HCT116 (cell line): ENCODE measurements at regions not wholly inside any gene's neighbourhood (a gene's known extent, or its start where the extent isn't known, plus 50 kb on each side); places are given as distances from the start of the nearest gene placed in this dataset.

ENCODE experiments used
- ATAC-seq: fragments of 200-7000 bp; cut with Tn5 transposase; 2 replicates; pipeline ENCODE4 v1.9.1; 2020; ENCODE audit warnings: mild to moderate bottlenecking, moderate library complexity
- BruUV-seq: library from RNA; stranded (reverse); fragments of 400-500 nt; replicated peaks from 2 replicates; lab custom pipeline; 2021; lab: Mats Ljungman, UMichigan
- CTCF ChIA-PET: fragments of 300-600 bp; sonication (Branson Sonifier 250); formaldehyde crosslinking; loops from one replicate; lab custom pipeline; 2021; ENCODE audit warnings: antibody characterized with exemption; lab: Charles Lee
- POLR2A ChIA-PET: fragments of 300-600, 350-600 bp; sonication (Branson Sonifier 250); formaldehyde crosslinking; loops from one replicate; lab custom pipeline; 2021; ENCODE audit warnings: antibody characterized with exemption; lab: Charles Lee
- RAD21 ChIA-PET, 2 experiments: fragments of 300-600 bp; sonication (Branson Sonifier 250); formaldehyde crosslinking; loops; one replicate each; lab custom pipeline; 2023; ENCODE audit warnings: low total read pairs in 2 of 2; ENCODE audit not compliant: uncharacterized antibody in 2 of 2, unreplicated experiment in 2 of 2, low non-redundant PET in 1 of 2; lab: Charles Lee
- DNase-seq: peaks from one replicate; pipeline ENCODE4 v3.0.0-alpha.2; 2010; ENCODE audit warnings: low read depth, low spot score
- H2AFZ ChIP-seq: fragments of 200-600 bp; shearing (Covaris generic), sonication (generic); 2 replicates; pipeline ENCODE4 v1.6.1; 2017; ENCODE audit warnings: low read depth, mixed run types, mixed read lengths, antibody characterized with exemption, low read length; ENCODE audit not compliant: poor library complexity, severe bottlenecking
- H3K27ac ChIP-seq: 2 replicates; pipeline ENCODE4 v1.5.1; 2012; ENCODE audit warnings: low read depth, low read length
- H3K27me3 ChIP-seq: fragments of 200-600 bp; sonication (generic); 2 replicates; pipeline ENCODE4 v1.6.1; 2016; ENCODE audit warnings: mixed run types, low read length, mixed read lengths; ENCODE audit not compliant: insufficient read depth
- H3K36me3 ChIP-seq, 2 experiments: fragments of 200-500 bp in 1 of 2; fragments of 200-600 bp in 1 of 2; sonication (Bioruptor generic) in 1 of 2; sonication (generic) in 1 of 2; 2 replicates each; pipeline versions ENCODE4 v1.5.1 to v1.6.1; 2014 to 2016; ENCODE audit warnings: low read length in 2 of 2, inconsistent platforms in 1 of 2, mixed read lengths in 1 of 2, mixed run types in 1 of 2; ENCODE audit not compliant: insufficient read depth in 2 of 2, control insufficient read depth in 1 of 2
- H3K4me1 ChIP-seq, 2 experiments: fragments of 200-600 bp in 1 of 2; sonication (generic) in 1 of 2; 2 replicates each; pipeline versions ENCODE4 v1.5.1 to v1.6.1; 2012 to 2017; ENCODE audit warnings: low read length in 2 of 2, inconsistent platforms in 1 of 2, mild to moderate bottlenecking in 1 of 2, mixed read lengths in 1 of 2, mixed run types in 1 of 2, moderate library complexity in 1 of 2; ENCODE audit not compliant: insufficient read depth in 2 of 2, control insufficient read depth in 1 of 2
- H3K4me2 ChIP-seq: fragments of 200-600 bp; sonication (generic); 2 replicates; pipeline ENCODE4 v1.6.1; 2017; ENCODE audit warnings: mixed run types, low read length, mixed read lengths
- H3K4me3 ChIP-seq, 2 experiments: fragments of 200-600 bp in 1 of 2; sonication (generic) in 1 of 2; replicated peaks in 1 of 2; 2 replicates each; pipeline ENCODE4 v1.5.1; 2011 to 2016; ENCODE audit warnings: low read length in 2 of 2, control low read depth in 1 of 2, low read depth in 1 of 2, mild to moderate bottlenecking in 1 of 2, mixed read lengths in 1 of 2, mixed run types in 1 of 2
- H3K79me2 ChIP-seq: fragments of 200-600 bp; sonication (generic); 2 replicates; pipeline ENCODE4 v1.6.1; 2017; ENCODE audit warnings: mild to moderate bottlenecking, mixed run types, low read length, moderate library complexity, mixed read lengths; ENCODE audit not compliant: insufficient read depth
- H3K9ac ChIP-seq: fragments of 200-600 bp; sonication (generic); 2 replicates; pipeline ENCODE4 v1.6.1; 2016; ENCODE audit warnings: low read length, mixed read lengths
- H3K9me2 ChIP-seq: fragments of 200-600 bp; sonication (generic), shearing (Covaris generic); 2 replicates; pipeline ENCODE4 v1.6.1; 2017; ENCODE audit warnings: mixed run types, mild to moderate bottlenecking, moderate library complexity; ENCODE audit not compliant: insufficient read depth
- H3K9me3 ChIP-seq, 2 experiments: fragments of 200-500 bp in 1 of 2; fragments of 200-600 bp in 1 of 2; sonication (Bioruptor generic) in 1 of 2; sonication (generic) in 1 of 2; 2 replicates each; pipeline ENCODE4 v1.6.1; 2014 to 2017; ENCODE audit warnings: low read length in 2 of 2, mixed read lengths in 2 of 2, inconsistent platforms in 1 of 2, low read depth in 1 of 2, mild to moderate bottlenecking in 1 of 2, mixed run types in 1 of 2, moderate library complexity in 1 of 2; ENCODE audit not compliant: control insufficient read depth in 1 of 2, insufficient read depth in 1 of 2
- H4K20me1 ChIP-seq: fragments of 200-600 bp; sonication (generic), shearing (Covaris generic); 2 replicates; pipeline ENCODE4 v1.6.1; 2017; ENCODE audit warnings: mixed run types, mild to moderate bottlenecking, moderate library complexity; ENCODE audit not compliant: insufficient read depth
- CBX3 ChIP-seq: IDR thresholded peaks from 2 replicates; pipeline ENCODE4 v1.6.1; 2012; ENCODE audit warnings: low read depth
- CTCF ChIP-seq, 3 experiments: fragments of 200-600 bp in 1 of 3; sonication (generic) in 1 of 3; IDR thresholded peaks in 2 of 3; conservative IDR thresholded peaks in 1 of 3; 2 replicates each; pipeline ENCODE4 v1.5.1; 2012 to 2017; ENCODE audit warnings: low read depth in 2 of 3, low read length in 2 of 3, antibody characterized with exemption in 1 of 3, borderline replicate concordance in 1 of 3, control low read depth in 1 of 3, mild to moderate bottlenecking in 1 of 3, mixed read lengths in 1 of 3, mixed run types in 1 of 3, moderate library complexity in 1 of 3; ENCODE audit not compliant: insufficient read depth in 1 of 3
- EGR1 ChIP-seq: IDR thresholded peaks from 2 replicates; pipeline ENCODE4 v1.6.1; 2012; ENCODE audit warnings: low read depth
- ELF1 ChIP-seq: IDR thresholded peaks from 2 replicates; pipeline ENCODE4 v1.6.1; 2012; ENCODE audit warnings: low read depth, borderline replicate concordance
- EZH2 ChIP-seq: fragments of 200-600 bp; sonication (generic); IDR thresholded peaks from 2 replicates; pipeline ENCODE4 v1.6.1; 2017; ENCODE audit warnings: antibody characterized with exemption, mixed run types
- EZH2phosphoT487 ChIP-seq: fragments of 200-600 bp; IDR thresholded peaks from 2 replicates; pipeline ENCODE4 v1.6.1; 2018; ENCODE audit warnings: antibody characterized with exemption, borderline replicate concordance
- FOSL1 ChIP-seq: IDR thresholded peaks from 2 replicates; pipeline ENCODE4 v1.6.1; 2012; ENCODE audit warnings: low read depth
- JUND ChIP-seq: IDR thresholded peaks from 2 replicates; pipeline ENCODE4 v1.6.1; 2012
- POLR2A ChIP-seq: IDR thresholded peaks from 2 replicates; pipeline ENCODE4 v1.7.0; 2011; ENCODE audit warnings: borderline replicate concordance; ENCODE audit not compliant: insufficient read depth, insufficient read length; ENCODE audit errors: extremely low read depth
- POLR2AphosphoS5 ChIP-seq: IDR thresholded peaks from 2 replicates; pipeline ENCODE4 v1.6.1; 2011; ENCODE audit warnings: mild to moderate bottlenecking, low read depth, low read length, moderate library complexity
- RAD21 ChIP-seq: IDR thresholded peaks from 2 replicates; pipeline ENCODE4 v1.6.1; 2012; ENCODE audit warnings: low read depth, mild to moderate bottlenecking
- REST ChIP-seq: IDR thresholded peaks from 2 replicates; pipeline ENCODE4 v1.6.1; 2012; ENCODE audit warnings: low read depth
- SIN3A ChIP-seq: IDR thresholded peaks from 2 replicates; pipeline ENCODE4 v1.6.1; 2012; ENCODE audit warnings: low read depth
- SP1 ChIP-seq: IDR thresholded peaks from 2 replicates; pipeline ENCODE4 v1.6.1; 2012; ENCODE audit warnings: low read depth
- SRF ChIP-seq: IDR thresholded peaks from 2 replicates; pipeline ENCODE4 v1.6.1; 2012; ENCODE audit warnings: low read depth
- TCF7L2 ChIP-seq: IDR thresholded peaks from 2 replicates; pipeline ENCODE4 v1.7.0; 2011; ENCODE audit warnings: borderline replicate concordance, inconsistent platforms; ENCODE audit not compliant: insufficient read depth, insufficient read length; ENCODE audit errors: extremely low read depth
- ZFX ChIP-seq: fragments of 450-650 bp; IDR thresholded peaks from 2 replicates; pipeline ENCODE4 v1.6.1; 2017
- ZNF274 ChIP-seq: fragments of 200-500 bp; sonication (Bioruptor generic); IDR thresholded peaks from 2 replicates; pipeline ENCODE4 v1.6.1; 2014; ENCODE audit warnings: mild to moderate bottlenecking, low read depth, low read length, inconsistent platforms
- intact Hi-C: fragments of 100-400 bp; cut with micrococcal nuclease; formaldehyde crosslinking; loops from 2 replicates; pipeline ENCODE4 v1.10.0; 2022

GRCh38 chr19:28397800-28398199 is 815.2 kb downstream of the UQCRFS1 start:
- Histone ChIP-seq H2AFZ (no peak overlapping the region), H3K79me2 (no peaks in the 10 kb centered on the region), H3K4me1 (no peaks in the 10 kb centered on the region), H3K36me3 (no peaks in the 10 kb centered on the region), H3K27ac (no peak overlapping the region), H4K20me1 (no peaks in the 10 kb centered on the region), H3K4me3 (no peak overlapping the region), H3K9me2 (no peaks in the 10 kb centered on the region), H3K4me2 (no peak overlapping the region), H3K27me3 (no peaks in the 10 kb centered on the region)
- ChIA-PET POLR2A (no interaction called here), CTCF (no interaction called here), RAD21 (no interaction called here)
- ATAC-seq (no peak), DNase-seq (no peak)
- intact Hi-C loops, result no loop called here
- TF ChIP-seq RAD21 (no peak), CTCF (IDR thresholded peaks at IDR 0.05 in 2 of 3, conservative IDR thresholded peaks at IDR 0.05 in 1 of 3; ENCODE audit: borderline replicate concordance in 1 of 3, insufficient read depth in 1 of 3, low read depth in 2 of 3, low read length in 2 of 3) (no peak), POLR2A (no peak), CBX3 (no peak), EZH2 (no peak), FOSL1 (no peak), SIN3A (no peak), EGR1 (no peak), ZFX (no peak), ELF1 (no peak)
- TF ChIP-seq, all 23 proteins: peak for 0
- no peak overlapping the region for H3K9ac ChIP-seq
- BruUV-seq, result no TSS peak
- H3K9me3 ChIP-seq, result peaks cover 9 to 15% of the 10 kb centered on the region in 2 experiments; a peak in 2 of 4 replicates

- BruUV-seq, result no TSS peak
- no peaks in the 10 kb centered on the region for H3K79me2 ChIP-seq
- no peak overlapping the region for H3K9ac ChIP-seq
- intact Hi-C loops, result no loop called here
- POLR2A ChIA-PET, result no interaction called here
- no peaks in the 10 kb centered on the region for H3K9me2 ChIP-seq
- no peak overlapping the region for H3K4me2 ChIP-seq
- no peak overlapping the region for H3K27ac ChIP-seq
- CTCF ChIA-PET, result no interaction called here
- H4K20me1 ChIP-seq, result no peaks in the 10 kb centered on the region
- ATAC-seq, result no peak
- no peak for DNase-seq
- no peak overlapping the region for H3K4me3 ChIP-seq
- H2AFZ ChIP-seq, result no peak overlapping the region
- RAD21 ChIA-PET, result no interaction called here
- no peaks in the 10 kb centered on the region for H3K36me3 ChIP-seq
- H3K4me1 ChIP-seq, result no peaks in the 10 kb centered on the region
- H3K27me3 ChIP-seq, result no peaks in the 10 kb centered on the region
- H3K9me3 ChIP-seq, result peaks cover 7 to 15% of the 10 kb centered on the region in 2 experiments; a peak in 2 of 4 replicates
- TF ChIP-seq ZNF274 (no peak), TCF7L2 (no peak), REST (no peak), JUND (no peak), SRF (no peak), EZH2 (no peak), SP1 (no peak), EGR1 (no peak), ELF1 (no peak), EZH2phosphoT487 (no peak), POLR2AphosphoS5 (no peak), ZFX (no peak), FOSL1 (no peak)
Observed at GRCh38 chr19:28397306-28397705, 815.6 kb downstream of the UQCRFS1 start.
